HEK293T (cell line): ENCODE measurements at regions not wholly inside any gene's neighbourhood (a gene's known extent, or its start where the extent isn't known, plus 50 kb on each side); places are given as distances from the start of the nearest gene placed in this dataset.

Experiments
- CTCF ChIA-PET: fragments of 350-600 bp; formaldehyde crosslinking; extraction: SDS; loops from one replicate; lab custom pipeline; 2021; ENCODE audit warnings: antibody characterized with exemption, inconsistent platforms; lab: Yijun Ruan, JAX
- POLR2A ChIA-PET: fragments of 350-600 bp; formaldehyde crosslinking; extraction: SDS; loops from one replicate; lab custom pipeline; 2020; ENCODE audit warnings: antibody characterized with exemption, inconsistent platforms; lab: Yijun Ruan, JAX
- DNase-seq: peaks from one replicate; pipeline ENCODE4 v3.0.0; 2012; ENCODE audit warnings: mixed read lengths; ENCODE audit errors: extremely low spot score
- ARNT ChIP-seq: fragments of 450-650 bp; IDR thresholded peaks from 2 replicates; pipeline ENCODE4 v1.6.1; 2017; ENCODE audit warnings: mild to moderate bottlenecking
- BHLHE40 ChIP-seq: fragments of 450-650 bp; IDR thresholded peaks from 2 replicates; pipeline ENCODE4 v1.6.1; 2016; ENCODE audit warnings: mild to moderate bottlenecking, moderate library complexity, borderline replicate concordance
- CTBP1 ChIP-seq: fragments of 450-650 bp; IDR thresholded peaks from 2 replicates; pipeline ENCODE4 v1.6.1; 2016; ENCODE audit warnings: borderline replicate concordance
- ELF4 ChIP-seq: fragments of 450-650 bp; IDR thresholded peaks from 2 replicates; pipeline ENCODE4 v1.6.1; 2017; ENCODE audit warnings: antibody characterized with exemption
- FOXA1 ChIP-seq: fragments of 450-650 bp; IDR thresholded peaks from 2 replicates; pipeline ENCODE4 v1.6.1; 2016; ENCODE audit warnings: mild to moderate bottlenecking
- FOXK2 ChIP-seq: fragments of 450-650 bp; IDR thresholded peaks from 2 replicates; pipeline ENCODE4 v1.6.1; 2016; ENCODE audit warnings: mild to moderate bottlenecking
- FOXM1 ChIP-seq: fragments of 450-650 bp; IDR thresholded peaks from 2 replicates; pipeline ENCODE4 v1.6.1; 2017; ENCODE audit warnings: mild to moderate bottlenecking, borderline replicate concordance
- HDGF ChIP-seq: fragments of 450-650 bp; IDR thresholded peaks from 2 replicates; pipeline ENCODE4 v1.6.1; 2017; ENCODE audit warnings: antibody characterized with exemption, borderline replicate concordance
- L3MBTL2 ChIP-seq: fragments of 450-650 bp; conservative IDR thresholded peaks from 2 replicates; pipeline ENCODE4 v1.6.1; 2016; ENCODE audit warnings: mild to moderate bottlenecking
- LEF1 ChIP-seq: fragments of 450-650 bp; IDR thresholded peaks from 2 replicates; pipeline ENCODE4 v1.6.1; 2017; ENCODE audit warnings: mild to moderate bottlenecking, borderline replicate concordance
- NFRKB ChIP-seq: fragments of 450-650 bp; IDR thresholded peaks from 2 replicates; pipeline ENCODE4 v1.6.1; 2016; ENCODE audit warnings: mild to moderate bottlenecking, moderate library complexity
- SP1 ChIP-seq: fragments of 450-650 bp; IDR thresholded peaks from 2 replicates; pipeline ENCODE4 v1.6.1; 2017
- SUZ12 ChIP-seq: fragments of 450-650 bp; IDR thresholded peaks from 2 replicates; pipeline ENCODE4 v1.6.1; 2016; ENCODE audit warnings: mild to moderate bottlenecking
- TARDBP ChIP-seq: fragments of 450-650 bp; IDR thresholded peaks from 2 replicates; pipeline ENCODE4 v1.6.1; 2016
- ZNF384 ChIP-seq: fragments of 450-650 bp; IDR thresholded peaks from 2 replicates; pipeline ENCODE4 v1.6.1; 2016
- TF ChIP-seq, protein P1 (sequence below): fragments of 450-650 bp; IDR thresholded peaks from 2 replicates; pipeline ENCODE4 v1.6.1; 2016

GRCh38 chr18:49681387-49681786 lies 119.5 kb downstream of the LIPG start:
- TF ChIP-seq SUZ12, result no peak
- no peak for TF ChIP-seq FOXA1
- TF ChIP-seq, protein P1, sequence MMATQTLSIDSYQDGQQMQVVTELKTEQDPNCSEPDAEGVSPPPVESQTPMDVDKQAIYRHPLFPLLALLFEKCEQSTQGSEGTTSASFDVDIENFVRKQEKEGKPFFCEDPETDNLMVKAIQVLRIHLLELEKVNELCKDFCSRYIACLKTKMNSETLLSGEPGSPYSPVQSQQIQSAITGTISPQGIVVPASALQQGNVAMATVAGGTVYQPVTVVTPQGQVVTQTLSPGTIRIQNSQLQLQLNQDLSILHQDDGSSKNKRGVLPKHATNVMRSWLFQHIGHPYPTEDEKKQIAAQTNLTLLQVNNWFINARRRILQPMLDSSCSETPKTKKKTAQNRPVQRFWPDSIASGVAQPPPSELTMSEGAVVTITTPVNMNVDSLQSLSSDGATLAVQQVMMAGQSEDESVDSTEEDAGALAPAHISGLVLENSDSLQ, result no peak
- no peak for TF ChIP-seq HDGF
- no peak for TF ChIP-seq ELF4
- no peak for TF ChIP-seq NFRKB
- TF ChIP-seq FOXK2, result no peak
- no peak for TF ChIP-seq SP1
- no peak for TF ChIP-seq BHLHE40
- no peak for TF ChIP-seq ARNT
- TF ChIP-seq ZNF384, result no peak
- no peak for TF ChIP-seq L3MBTL2
- no peak for TF ChIP-seq LEF1
- TF ChIP-seq TARDBP, result no peak
- TF ChIP-seq CTBP1, result no peak
- TF ChIP-seq FOXM1, result no peak
- CTCF ChIA-PET, result no interaction called here
- POLR2A ChIA-PET, result no interaction called here
- DNase-seq, result no peak

DNA sequence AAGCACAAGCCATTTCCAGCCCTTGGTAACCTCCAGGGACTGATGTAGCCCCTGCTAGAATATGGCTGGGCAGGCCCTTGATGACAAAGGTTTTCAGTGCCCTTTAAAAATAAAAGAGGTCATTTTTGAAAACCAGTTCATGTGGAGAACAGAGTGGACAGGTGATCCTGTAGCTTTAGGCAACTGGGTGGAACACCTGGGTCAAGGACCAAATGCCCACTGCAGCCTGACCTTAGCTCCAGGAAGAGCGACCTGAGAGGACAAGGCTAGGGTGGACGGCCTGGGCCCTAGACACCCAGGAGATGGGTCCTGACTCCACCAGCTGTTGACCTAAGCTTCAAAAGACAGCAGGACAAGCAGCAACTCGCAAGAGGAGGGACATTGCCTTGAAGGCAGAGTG lies 116.6 kb downstream of the LIPG start:
- TF ChIP-seq ZNF384, result no peak
- TF ChIP-seq NFRKB, result no peak
- no peak for TF ChIP-seq CTBP1
- no peak for TF ChIP-seq ARNT
- no peak for TF ChIP-seq SP1
- ChIA-PET POLR2A (no interaction called here), CTCF (no interaction called here)
- DNase-seq, result no peak

GRCh38 chr18:49677762-49678413 lies 116.0 kb downstream of the LIPG start:
- POLR2A ChIA-PET, result no interaction called here
- CTCF ChIA-PET, result no interaction called here
- no peak for DNase-seq
- TF ChIP-seq FOXA1 (no peak), NFRKB (no peak), FOXM1 (no peak)

GRCh38 chr18:49677081-49677480 lies 115.2 kb downstream of the LIPG start:
- TF ChIP-seq ZNF384 (no peak), SUZ12 (no peak), SP1 (no peak), ELF4 (no peak), FOXK2 (no peak)
- TF ChIP-seq, protein P1, result no peak
- no peak for DNase-seq
- CTCF ChIA-PET, result no interaction called here
- POLR2A ChIA-PET, result no interaction called here

GRCh38 chr18:49673281-49673680 lies 111.4 kb downstream of the LIPG start:
- ChIA-PET POLR2A (no interaction called here), CTCF (interaction anchor here (0.5 kb wide), 1 partner anchor 104 kb away, joined by 11 read pairs; no protein-coding TSS in a partner anchor)
- no peak for DNase-seq
- no peak for TF ChIP-seq FOXA1
- TF ChIP-seq BHLHE40, result no peak
- no peak for TF ChIP-seq SUZ12
- TF ChIP-seq L3MBTL2, result no peak
- TF ChIP-seq, protein P1, result no peak
- no peak for TF ChIP-seq HDGF
- no peak for TF ChIP-seq FOXK2
- no peak for TF ChIP-seq TARDBP
- no peak for TF ChIP-seq NFRKB
- TF ChIP-seq ZNF384, result no peak
- TF ChIP-seq ELF4, result no peak
- TF ChIP-seq SP1, result no peak
- no peak for TF ChIP-seq LEF1
- no peak for TF ChIP-seq CTBP1
- TF ChIP-seq ARNT, result no peak

DNA sequence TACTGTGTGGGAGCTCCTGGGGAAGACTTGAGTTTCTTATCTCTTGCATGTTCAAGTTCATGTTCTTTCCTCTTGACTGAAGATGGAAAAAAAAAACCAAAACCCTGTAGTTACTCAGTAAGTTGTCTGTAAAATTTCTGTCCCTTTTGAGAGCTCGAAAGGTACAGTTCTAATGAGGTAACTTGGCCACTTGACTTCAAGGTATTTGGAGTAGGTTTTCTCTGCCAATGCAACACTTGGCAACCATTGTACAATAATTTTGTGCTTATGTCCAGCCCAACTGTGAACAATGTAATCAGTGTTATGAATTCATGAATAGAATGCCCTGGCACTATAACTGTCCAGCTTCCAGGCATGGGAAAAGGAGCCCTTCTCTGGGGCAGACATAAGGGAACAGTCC lies 111.0 kb downstream of the LIPG start:
- CTCF ChIA-PET, result no interaction called here
- POLR2A ChIA-PET, result no interaction called here
- TF ChIP-seq BHLHE40 (no peak), L3MBTL2 (no peak), LEF1 (no peak), SUZ12 (no peak), CTBP1 (no peak), ZNF384 (no peak), FOXM1 (no peak), ARNT (no peak), ELF4 (no peak), FOXK2 (no peak), HDGF (no peak), NFRKB (no peak), SP1 (no peak), TARDBP (no peak), FOXA1 (no peak)
- TF ChIP-seq, protein P1, result no peak

More for the DNA sequence above, 111.0 kb downstream of the LIPG start:
- DNase-seq, result no peak
